ENCODE measurements at regions not wholly inside any gene's neighbourhood (a gene's known extent, or its start where the extent isn't known, plus 50 kb on each side); places are given as distances from the start of the nearest gene placed in this dataset.

- Histone ChIP-seq H3K79me2 (ENCODE audit: control insufficient read depth, insufficient read depth, low read length) (no peaks in the 10 kb centered on the region), H3K4me3 (replicated peaks in 1 of 4; ENCODE audit: control extremely low read depth in 1 of 4, insufficient read depth in 1 of 4, low read depth in 3 of 4, low read length in 4 of 4) (no peak overlapping the region), H3K4me2 (ENCODE audit: extremely low read depth, insufficient read depth, low read length) (no peak overlapping the region), H4K20me1 (ENCODE audit: control insufficient read depth, extremely low read depth, insufficient read depth, low read length) (no peaks in the 10 kb centered on the region), H3K4me1 (ENCODE audit: control insufficient read depth, extremely low read depth, insufficient read depth, low read length) (no peaks in the 10 kb centered on the region), H3K36me3 (ENCODE audit: control insufficient read depth, insufficient read depth, low read length) (no peaks in the 10 kb centered on the region), H3K27me3 (ENCODE audit: control insufficient read depth, insufficient read depth, low read length) (no peaks in the 10 kb centered on the region), H3K9me3 (ENCODE audit: control insufficient read depth, insufficient read depth, low read depth, low read length) (no peaks in the 10 kb centered on the region), H3K27ac (ENCODE audit: insufficient read depth, low read length) (no peak overlapping the region), H3K9ac (ENCODE audit: insufficient read depth, low read length) (no peak overlapping the region), H2AFZ (ENCODE audit: low read length) (no peak overlapping the region)
- TF ChIP-seq EZH2 (IDR thresholded peaks at IDR 0.05; ENCODE audit: low read length, missing control alignments) (no peak), CTCF (conservative IDR thresholded peaks at IDR 0.05 in 1 of 2, IDR thresholded peaks at IDR 0.05 in 1 of 2; ENCODE audit: low read depth in 1 of 2, low read length in 2 of 2) (no peak)
- DNase-seq (ENCODE audit: low read depth in 2 of 2) = no peak
These were observed 617.1 kb upstream of the GYPC start for GRCh38 chr2:126038861-126039260.

- Histone ChIP-seq H3K9me3 (ENCODE audit: control insufficient read depth, insufficient read depth, low read depth, low read length) (no peaks in the 10 kb centered on the region), H3K36me3 (ENCODE audit: control insufficient read depth, insufficient read depth, low read length) (no peaks in the 10 kb centered on the region), H3K4me2 (ENCODE audit: extremely low read depth, insufficient read depth, low read length) (no peak overlapping the region), H3K9ac (ENCODE audit: insufficient read depth, low read length) (no peak overlapping the region), H2AFZ (ENCODE audit: low read length) (no peak overlapping the region), H3K27me3 (ENCODE audit: control insufficient read depth, insufficient read depth, low read length) (no peaks in the 10 kb centered on the region), H3K4me1 (ENCODE audit: control insufficient read depth, extremely low read depth, insufficient read depth, low read length) (no peaks in the 10 kb centered on the region), H3K4me3 (replicated peaks in 1 of 4; ENCODE audit: control extremely low read depth in 1 of 4, insufficient read depth in 1 of 4, low read depth in 3 of 4, low read length in 4 of 4) (no peak overlapping the region), H3K27ac (ENCODE audit: insufficient read depth, low read length) (no peak overlapping the region), H3K79me2 (ENCODE audit: control insufficient read depth, insufficient read depth, low read length) (no peaks in the 10 kb centered on the region), H4K20me1 (ENCODE audit: control insufficient read depth, extremely low read depth, insufficient read depth, low read length) (no peaks in the 10 kb centered on the region)
- no peak for DNase-seq (ENCODE audit: low read depth in 2 of 2)
- TF ChIP-seq CTCF (conservative IDR thresholded peaks at IDR 0.05 in 1 of 2, IDR thresholded peaks at IDR 0.05 in 1 of 2; ENCODE audit: low read depth in 1 of 2, low read length in 2 of 2) (no peak), EZH2 (IDR thresholded peaks at IDR 0.05; ENCODE audit: low read length, missing control alignments) (no peak)
These were observed 614.4 kb upstream of the GYPC start for GRCh38 chr2:126041391-126042047.

GRCh38 chr2:126042089-126042488, 613.9 kb upstream of the GYPC start:
- Histone ChIP-seq H4K20me1 (ENCODE audit: control insufficient read depth, extremely low read depth, insufficient read depth, low read length) (no peaks in the 10 kb centered on the region), H2AFZ (ENCODE audit: low read length) (no peak overlapping the region), H3K36me3 (ENCODE audit: control insufficient read depth, insufficient read depth, low read length) (no peaks in the 10 kb centered on the region), H3K9me3 (ENCODE audit: control insufficient read depth, insufficient read depth, low read depth, low read length) (no peaks in the 10 kb centered on the region), H3K9ac (ENCODE audit: insufficient read depth, low read length) (no peak overlapping the region), H3K4me3 (replicated peaks in 1 of 4; ENCODE audit: control extremely low read depth in 1 of 4, insufficient read depth in 1 of 4, low read depth in 3 of 4, low read length in 4 of 4) (no peak overlapping the region), H3K4me2 (ENCODE audit: extremely low read depth, insufficient read depth, low read length) (no peak overlapping the region), H3K27me3 (ENCODE audit: control insufficient read depth, insufficient read depth, low read length) (no peaks in the 10 kb centered on the region), H3K4me1 (ENCODE audit: control insufficient read depth, extremely low read depth, insufficient read depth, low read length) (no peaks in the 10 kb centered on the region), H3K27ac (ENCODE audit: insufficient read depth, low read length) (no peak overlapping the region), H3K79me2 (ENCODE audit: control insufficient read depth, insufficient read depth, low read length) (no peaks in the 10 kb centered on the region)
- DNase-seq (ENCODE audit: low read depth in 2 of 2) = no peak
- TF ChIP-seq EZH2 (IDR thresholded peaks at IDR 0.05; ENCODE audit: low read length, missing control alignments) (no peak), CTCF (conservative IDR thresholded peaks at IDR 0.05 in 1 of 2, IDR thresholded peaks at IDR 0.05 in 1 of 2; ENCODE audit: low read depth in 1 of 2, low read length in 2 of 2) (no peak)

Measured in fibroblast of lung (primary cell).